Stimulated activated naive CD8-positive, alpha-beta T cell treated with anti-CD3 and anti-CD28 coated beads, Interleukin-15, amount 100 ng/mL, for 72 hours (primary cell): ENCODE measurements at regions not wholly inside any gene's neighbourhood (a gene's known extent, or its start where the extent isn't known, plus 50 kb on each side); places are given as distances from the start of the nearest gene placed in this dataset.

ENCODE experiments used
- ATAC-seq: fragments of 150-1000 bp; cut with Tn5 transposase; 2 replicates; pipeline ENCODE4 v1.10.0; 2021; ENCODE audit warnings: mild to moderate bottlenecking, moderate library complexity
- DNase-seq, 2 donors: peaks; one replicate each; pipeline ENCODE4 v3.0.0; 2021 to 2022
- H3K27ac Mint-ChIP-seq, 2 donors: one replicate each; pipeline ENCODE4 v1.8.0; 2022; ENCODE audit warnings: mild to moderate bottlenecking in 2 of 2, mixed read lengths in 2 of 2, moderate library complexity in 2 of 2
- H3K27me3 Mint-ChIP-seq: one replicate; pipeline ENCODE4 v1.8.0; 2022; ENCODE audit warnings: mixed read lengths
- H3K4me1 Mint-ChIP-seq: one replicate; pipeline ENCODE4 v1.8.0; 2022; ENCODE audit warnings: mild to moderate bottlenecking, mixed read lengths
- H3K4me3 Mint-ChIP-seq, 2 donors: one replicate each; pipeline ENCODE4 v1.8.0; 2022; ENCODE audit warnings: mild to moderate bottlenecking in 2 of 2, mixed read lengths in 2 of 2, moderate library complexity in 1 of 2
- H3K9me3 Mint-ChIP-seq, 2 donors: one replicate each; pipeline ENCODE4 v1.8.0; 2022; ENCODE audit warnings: mixed read lengths in 2 of 2

DNA sequence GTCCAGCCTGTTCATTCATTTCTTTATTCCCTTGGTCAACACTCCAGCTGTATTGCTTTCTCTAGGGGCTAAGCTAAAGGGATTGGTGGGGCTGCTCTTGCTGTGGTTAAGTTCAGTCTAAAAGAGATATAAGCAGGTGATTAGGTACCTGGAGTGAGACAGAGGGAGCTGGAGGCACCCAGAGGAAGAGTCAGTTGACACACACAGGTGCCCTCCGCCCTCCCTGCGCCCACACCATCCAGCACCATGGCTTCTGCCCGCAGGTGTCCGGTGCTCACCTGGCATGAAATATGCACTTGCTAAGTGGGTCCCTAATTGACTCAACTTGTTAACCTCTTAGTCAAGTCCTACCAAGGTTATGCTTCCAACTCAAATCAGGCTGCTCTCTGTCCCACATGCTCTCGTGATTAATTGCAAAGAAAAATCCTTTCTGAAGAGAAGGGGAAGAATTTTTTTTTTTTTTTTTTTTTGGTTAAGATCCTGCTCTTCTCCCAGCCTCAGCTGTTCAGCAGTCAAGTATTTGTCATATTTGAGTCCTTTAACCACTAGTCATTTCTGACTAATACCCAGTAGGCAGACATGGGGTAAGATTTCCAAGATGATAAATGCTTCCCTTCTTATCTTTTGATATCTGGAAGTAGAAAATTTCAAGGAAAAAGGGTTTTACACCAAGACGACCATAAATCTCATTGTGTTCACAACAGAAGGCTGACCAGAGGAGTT is 199.8 kb upstream of the WSCD1 start:
- H3K4me1 Mint-ChIP-seq = peaks cover 9% of the 10 kb centered on the region
- DNase-seq (no peak), ATAC-seq (no peak)
- peaks cover 34% of the 10 kb centered on the region for H3K27me3 Mint-ChIP-seq
- no peak overlapping the region for H3K4me3 Mint-ChIP-seq
- no peak overlapping the region for H3K27ac Mint-ChIP-seq
- no peaks in the 10 kb centered on the region for H3K9me3 Mint-ChIP-seq

DNA sequence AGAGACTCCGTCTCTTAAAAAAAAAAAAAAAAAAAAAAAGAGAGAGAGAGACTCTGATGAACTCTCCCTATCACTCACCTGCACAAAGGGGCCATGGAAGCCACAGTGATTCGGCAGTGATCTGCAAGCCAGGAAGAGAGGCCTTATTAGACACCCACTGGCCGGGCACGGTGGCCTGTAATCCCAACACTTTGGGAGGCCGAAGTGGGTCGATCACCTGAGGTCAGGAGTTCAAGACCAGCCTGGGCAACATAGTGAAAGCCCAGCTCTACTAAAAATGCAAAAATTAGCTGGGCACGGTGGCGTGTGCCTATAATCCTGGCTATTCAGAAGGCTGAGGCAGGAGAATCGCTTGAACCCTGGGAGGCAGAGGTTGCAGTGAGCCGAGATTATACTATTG is 198.5 kb upstream of the WSCD1 start:
- ATAC-seq = no peak
- H3K4me3 Mint-ChIP-seq = no peak overlapping the region
- no peak for DNase-seq

DNA sequence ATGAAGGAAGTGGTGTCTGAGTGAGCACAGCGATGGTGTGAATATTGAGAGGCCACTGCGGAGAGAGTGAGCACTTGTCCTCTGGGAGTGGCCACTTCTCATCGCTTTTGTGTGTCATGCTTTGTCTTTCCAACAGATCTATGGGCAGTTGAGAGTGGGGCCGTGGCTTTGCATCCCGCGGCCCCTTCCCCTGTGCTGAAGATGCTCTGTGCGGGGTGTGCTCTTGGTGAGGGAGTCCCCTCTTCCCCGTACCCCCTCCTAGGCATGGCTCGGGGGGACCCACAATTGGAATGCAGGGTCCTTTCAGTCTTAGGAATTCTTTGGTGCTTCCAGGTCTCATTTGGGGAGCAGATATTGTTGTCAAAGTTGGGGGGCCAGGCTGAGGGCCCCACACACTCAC is 197.3 kb upstream of the WSCD1 start:
- DNase-seq (no peak), ATAC-seq (no peak)
- Mint-ChIP-seq H3K4me1 (peaks cover 4% of the 10 kb centered on the region), H3K4me3 (no peak overlapping the region), H3K27me3 (peaks cover 45% of the 10 kb centered on the region), H3K27ac (no peak overlapping the region), H3K9me3 (no peaks in the 10 kb centered on the region)

More for the DNA sequence above, 198.5 kb upstream of the WSCD1 start:
- peaks cover 9% of the 10 kb centered on the region for H3K4me1 Mint-ChIP-seq
- peaks cover 40% of the 10 kb centered on the region for H3K27me3 Mint-ChIP-seq
- no peak overlapping the region for H3K27ac Mint-ChIP-seq
- no peaks in the 10 kb centered on the region for H3K9me3 Mint-ChIP-seq

GRCh38 chr17:5873781-5874180 is 196.4 kb upstream of the WSCD1 start:
- no peaks in the 10 kb centered on the region for H3K9me3 Mint-ChIP-seq
- peaks cover 46% of the 10 kb centered on the region for H3K27me3 Mint-ChIP-seq
- no peak for DNase-seq
- peaks cover 4% of the 10 kb centered on the region for H3K4me1 Mint-ChIP-seq
- no peak overlapping the region for H3K27ac Mint-ChIP-seq
- no peak for ATAC-seq
- H3K4me3 Mint-ChIP-seq = no peak overlapping the region

DNA sequence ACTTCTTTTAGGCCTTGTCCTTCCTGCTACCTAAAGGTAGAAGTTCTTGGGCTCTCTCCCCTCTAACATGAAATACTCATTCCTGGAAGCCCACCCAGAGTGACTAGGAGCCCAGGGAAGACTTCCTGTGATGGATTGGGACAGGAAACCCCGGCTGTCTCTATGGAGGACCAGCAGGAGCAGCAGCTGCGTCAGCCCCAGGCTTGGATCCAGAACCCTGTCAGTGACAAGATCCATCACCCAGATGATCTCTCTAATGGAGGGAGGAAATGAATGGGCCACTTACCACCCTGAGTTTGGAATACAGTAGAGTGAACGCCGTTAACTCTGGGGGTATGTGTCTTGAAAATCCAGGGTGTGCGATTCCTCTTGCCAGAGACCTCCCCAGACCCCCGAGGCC is 195.7 kb upstream of the WSCD1 start:
- Mint-ChIP-seq H3K4me1 (peaks cover 4% of the 10 kb centered on the region), H3K9me3 (no peaks in the 10 kb centered on the region), H3K27me3 (peaks cover 46% of the 10 kb centered on the region), H3K4me3 (no peak overlapping the region), H3K27ac (no peak overlapping the region)
- no peak for ATAC-seq
- no peak for DNase-seq

- ATAC-seq (no peak), DNase-seq (no peak)
- H3K4me1 Mint-ChIP-seq = peaks cover 4% of the 10 kb centered on the region
- H3K9me3 Mint-ChIP-seq = no peaks in the 10 kb centered on the region
- peaks cover 42% of the 10 kb centered on the region for H3K27me3 Mint-ChIP-seq
- no peak overlapping the region for H3K4me3 Mint-ChIP-seq
- H3K27ac Mint-ChIP-seq = no peak overlapping the region
These were observed 192.8 kb upstream of the WSCD1 start for GRCh38 chr17:5877366-5877765.

- DNase-seq (no peak), ATAC-seq (no peak)
- H3K27me3 Mint-ChIP-seq = peaks cover 37% of the 10 kb centered on the region
- peaks cover 4% of the 10 kb centered on the region for H3K4me1 Mint-ChIP-seq
- no peak overlapping the region for H3K27ac Mint-ChIP-seq
- H3K9me3 Mint-ChIP-seq = no peaks in the 10 kb centered on the region
- H3K4me3 Mint-ChIP-seq = no peak overlapping the region
These were observed 192.2 kb upstream of the WSCD1 start for GRCh38 chr17:5877948-5878347.

DNA sequence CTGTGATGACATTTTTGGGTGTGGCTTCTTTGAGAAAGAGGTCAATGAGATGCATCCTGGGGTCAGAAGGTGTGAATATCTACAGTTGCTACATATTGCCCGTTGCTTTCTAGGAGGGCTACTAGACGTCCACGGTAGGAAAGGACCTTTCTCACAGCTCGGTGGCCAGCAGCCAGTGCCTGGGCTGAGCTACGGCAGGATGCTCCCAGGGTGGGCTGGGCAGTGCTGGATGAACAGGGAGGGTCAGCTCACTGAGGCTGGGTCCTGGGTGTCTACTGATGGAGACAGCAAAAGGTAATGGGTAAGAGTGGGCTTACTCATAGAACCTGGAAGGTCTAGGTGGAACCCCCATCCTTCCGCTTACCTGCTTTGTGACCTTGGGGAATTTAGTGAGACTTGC is 188.3 kb upstream of the WSCD1 start:
- H3K27me3 Mint-ChIP-seq = peaks cover 16% of the 10 kb centered on the region
- H3K4me3 Mint-ChIP-seq = no peak overlapping the region
- DNase-seq (no peak), ATAC-seq (no peak)
- H3K27ac Mint-ChIP-seq = no peak overlapping the region
- no peaks in the 10 kb centered on the region for H3K4me1 Mint-ChIP-seq
- no peaks in the 10 kb centered on the region for H3K9me3 Mint-ChIP-seq

- no peak overlapping the region for H3K27ac Mint-ChIP-seq
These were observed 186.2 kb upstream of the WSCD1 start for GRCh38 chr17:5883775-5884665.

GRCh38 chr17:5885336-5885735 is 184.8 kb upstream of the WSCD1 start:
- no peak for DNase-seq
- no peak for ATAC-seq
- Mint-ChIP-seq H3K27me3 (peaks cover 26% of the 10 kb centered on the region), H3K9me3 (peaks cover 0 to 6% of the 10 kb centered on the region in 2 donors), H3K4me3 (no peak overlapping the region), H3K4me1 (no peaks in the 10 kb centered on the region), H3K27ac (no peak overlapping the region)

More at GRCh38 chr17:5883775-5884665, 186.2 kb upstream of the WSCD1 start:
- Mint-ChIP-seq H3K27me3 (peaks cover 17% of the 10 kb centered on the region), H3K4me1 (no peaks in the 10 kb centered on the region), H3K9me3 (no peaks in the 10 kb centered on the region), H3K4me3 (no peak overlapping the region)
- ATAC-seq (no peak), DNase-seq (no peak)

DNA sequence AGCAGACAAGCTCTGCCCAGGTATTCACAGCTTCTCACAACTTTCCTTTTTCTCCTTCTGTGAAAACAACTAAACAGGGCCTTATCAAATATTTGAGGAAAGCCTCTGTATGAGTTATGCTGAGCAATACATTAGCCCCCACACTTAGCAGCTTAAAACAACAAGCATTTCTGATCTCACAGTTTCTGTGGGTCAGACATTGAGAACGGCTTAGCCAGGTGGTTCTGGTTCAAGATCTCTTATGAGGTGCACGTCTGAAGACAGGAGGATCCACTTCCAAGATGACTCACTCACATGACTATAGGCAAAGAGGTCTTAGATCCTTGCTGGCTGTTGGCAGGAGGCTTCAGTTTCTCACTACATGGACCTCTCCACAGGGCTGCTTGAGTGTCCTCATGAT is 181.4 kb upstream of the WSCD1 start:
- H3K27me3 Mint-ChIP-seq = peaks cover 45% of the 10 kb centered on the region

DNA sequence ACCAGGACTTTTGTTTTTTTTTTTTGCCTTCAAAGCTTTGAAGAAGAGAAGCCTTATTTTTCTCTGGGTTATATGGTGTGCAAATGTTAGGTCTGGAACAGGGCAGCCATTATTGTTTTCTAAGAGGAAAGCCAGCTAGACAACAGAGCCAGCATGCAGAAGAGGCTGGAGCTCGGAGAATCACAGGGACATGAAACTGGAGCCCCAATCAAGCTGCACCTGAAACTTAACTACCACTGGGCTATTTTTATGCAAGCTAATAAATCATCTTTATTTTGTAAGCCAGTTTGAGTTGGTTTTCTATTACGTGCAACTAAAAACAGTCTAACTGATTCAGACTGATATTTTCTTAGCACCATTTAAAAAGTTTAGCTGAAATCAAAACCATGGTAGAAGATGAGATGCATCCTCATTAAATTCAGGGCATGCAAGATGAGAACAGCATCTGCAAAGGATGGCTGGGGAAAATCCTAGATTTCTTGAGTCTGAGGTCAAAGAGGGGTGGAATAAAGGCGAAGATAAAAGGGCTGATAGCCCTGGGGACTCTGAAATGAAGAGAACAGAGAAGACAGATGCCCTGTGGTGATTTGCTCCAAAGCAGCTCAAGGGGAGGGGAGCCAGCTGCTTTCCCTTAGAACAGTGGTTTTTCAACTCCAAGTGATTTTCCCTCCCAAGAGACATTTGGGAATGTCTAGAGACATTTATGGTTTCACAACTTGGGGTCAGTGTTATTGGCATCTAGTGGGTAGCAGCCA is 177.1 kb upstream of the WSCD1 start:
- no peak for ATAC-seq
- peaks cover 0 to 7% of the 10 kb centered on the region in 2 donors for H3K9me3 Mint-ChIP-seq
- H3K27ac Mint-ChIP-seq = no peak overlapping the region
- peaks cover 10% of the 10 kb centered on the region for H3K4me1 Mint-ChIP-seq
- H3K4me3 Mint-ChIP-seq = no peak overlapping the region
- peaks cover 69% of the 10 kb centered on the region for H3K27me3 Mint-ChIP-seq
- DNase-seq = no peak

More for the DNA sequence above, 181.4 kb upstream of the WSCD1 start:
- H3K9me3 Mint-ChIP-seq = peaks cover 0 to 7% of the 10 kb centered on the region in 2 donors
- DNase-seq = no peak
- no peak overlapping the region for H3K4me3 Mint-ChIP-seq
- ATAC-seq = no peak
- no peaks in the 10 kb centered on the region for H3K4me1 Mint-ChIP-seq
- no peak overlapping the region for H3K27ac Mint-ChIP-seq

DNA sequence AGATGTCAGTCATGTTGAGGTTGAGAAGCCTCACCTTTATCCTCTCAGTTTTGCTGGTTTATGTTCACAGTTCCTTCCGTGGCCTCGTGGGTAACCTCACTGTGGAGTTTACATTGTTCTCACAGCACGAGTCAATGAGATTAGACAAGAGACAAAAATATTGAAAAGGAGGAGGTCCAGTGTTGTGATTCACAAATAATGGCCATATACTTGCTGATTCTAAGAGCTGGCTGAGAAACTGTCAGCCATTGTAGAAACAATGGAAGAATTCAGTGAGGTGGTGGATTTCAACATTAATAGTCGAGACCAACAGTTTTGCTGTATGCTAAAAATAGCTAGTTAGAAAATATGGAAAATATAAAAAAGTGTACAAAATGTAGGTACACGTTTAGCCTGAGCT is 176.4 kb upstream of the WSCD1 start:
- Mint-ChIP-seq H3K27me3 (peaks cover 62% of the 10 kb centered on the region), H3K4me3 (no peak overlapping the region), H3K9me3 (peaks cover 0 to 7% of the 10 kb centered on the region in 2 donors), H3K27ac (no peak overlapping the region), H3K4me1 (peaks cover 10% of the 10 kb centered on the region)
- ATAC-seq = no peak
- DNase-seq = no peak

- H3K4me1 Mint-ChIP-seq = peaks cover 10% of the 10 kb centered on the region
- H3K4me3 Mint-ChIP-seq = no peak overlapping the region
- H3K27me3 Mint-ChIP-seq = peaks cover 49% of the 10 kb centered on the region
- ATAC-seq (no peak), DNase-seq (no peak)
- peaks cover 0 to 2% of the 10 kb centered on the region in 2 donors for H3K9me3 Mint-ChIP-seq
- no peak overlapping the region for H3K27ac Mint-ChIP-seq
These were observed 174.9 kb upstream of the WSCD1 start for GRCh38 chr17:5895276-5895675.

DNA sequence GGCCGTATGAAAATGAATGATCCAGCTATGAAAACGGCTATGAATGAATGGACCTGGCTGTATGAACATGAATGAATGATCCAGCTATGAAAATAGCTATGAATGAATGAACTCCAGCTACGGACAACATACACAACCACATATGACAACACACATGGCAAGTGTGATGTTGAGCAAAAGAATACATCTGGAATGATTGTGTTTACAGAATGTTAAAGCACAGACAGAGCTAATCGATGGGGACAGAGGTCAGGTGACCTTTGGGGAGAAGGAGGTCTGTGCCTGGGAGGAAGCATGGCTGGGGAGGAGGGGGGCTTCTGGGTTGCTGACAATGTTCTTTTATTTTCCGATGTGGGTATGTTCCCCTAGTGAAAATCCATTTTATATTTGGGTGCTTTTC is 174.0 kb upstream of the WSCD1 start:
- Mint-ChIP-seq H3K27ac (no peak overlapping the region), H3K4me3 (no peak overlapping the region), H3K9me3 (no peaks in the 10 kb centered on the region), H3K27me3 (peaks cover 48% of the 10 kb centered on the region), H3K4me1 (peaks cover 10% of the 10 kb centered on the region)
- no peak for ATAC-seq
- DNase-seq = no peak
